ENCODE measurements at regions not wholly inside any gene's neighbourhood (a gene's known extent, or its start where the extent isn't known, plus 50 kb on each side); places are given as distances from the start of the nearest gene placed in this dataset.

DNA sequence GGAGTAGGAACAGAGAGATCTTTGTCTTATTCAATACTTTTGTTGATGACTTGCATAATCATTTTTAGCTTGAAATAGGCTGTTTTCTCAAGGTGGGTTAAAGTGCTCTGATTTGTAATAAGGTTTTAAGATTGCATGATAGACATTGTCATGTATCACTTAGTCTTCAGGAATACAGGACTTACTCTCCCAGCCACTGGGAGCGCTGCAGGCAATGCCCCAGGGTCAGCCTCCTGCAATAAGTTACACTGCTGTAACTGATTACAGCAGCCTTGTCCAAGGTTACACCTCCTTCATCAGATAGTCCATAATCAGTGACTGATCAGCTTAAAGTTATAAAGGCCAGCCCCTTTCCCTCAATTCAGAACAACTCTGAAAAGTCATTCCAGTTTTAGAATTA is 218.6 kb downstream of the ESM1 start:
- no peak for FAIRE-seq

DNA sequence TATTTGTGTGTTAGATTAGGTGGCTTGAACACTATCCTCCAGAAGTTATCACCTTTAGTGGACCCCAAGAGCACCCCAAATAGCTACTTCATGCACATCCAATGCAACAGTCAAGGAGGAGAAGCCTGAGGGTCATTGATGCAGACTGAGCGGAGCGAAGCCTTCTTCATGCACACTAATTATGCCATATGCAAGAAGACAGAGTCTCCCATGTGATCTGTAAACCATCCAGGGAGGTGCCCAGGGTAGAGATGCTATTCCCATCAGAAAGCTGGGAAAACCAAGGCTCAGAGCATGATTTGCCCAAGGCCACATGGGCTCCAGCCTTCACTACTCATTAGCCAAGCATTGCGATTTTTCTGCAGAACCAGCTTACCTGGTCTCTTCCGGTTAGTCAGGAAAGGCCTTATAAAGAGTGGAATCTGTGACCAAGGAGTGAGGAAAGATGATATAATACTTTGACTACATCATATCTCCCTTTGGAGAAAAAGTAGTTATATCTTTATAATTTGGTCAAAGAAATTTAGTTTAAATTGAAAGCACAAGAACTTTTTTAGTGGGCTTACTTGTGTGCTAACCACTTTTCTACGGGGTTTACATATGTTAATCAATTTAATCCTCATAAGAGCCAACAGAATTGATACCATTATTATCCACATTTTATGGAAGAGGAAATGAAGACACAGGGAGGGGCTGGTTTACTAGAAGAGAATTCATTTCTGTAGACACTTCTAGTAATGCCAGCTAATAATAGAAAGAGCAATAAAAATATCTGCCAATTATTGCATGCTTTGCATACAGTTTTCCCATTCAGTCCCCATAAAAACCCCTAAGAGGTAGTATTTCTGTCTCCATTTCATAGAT is 220.0 kb downstream of the ESM1 start:
- FAIRE-seq = no peak

DNA sequence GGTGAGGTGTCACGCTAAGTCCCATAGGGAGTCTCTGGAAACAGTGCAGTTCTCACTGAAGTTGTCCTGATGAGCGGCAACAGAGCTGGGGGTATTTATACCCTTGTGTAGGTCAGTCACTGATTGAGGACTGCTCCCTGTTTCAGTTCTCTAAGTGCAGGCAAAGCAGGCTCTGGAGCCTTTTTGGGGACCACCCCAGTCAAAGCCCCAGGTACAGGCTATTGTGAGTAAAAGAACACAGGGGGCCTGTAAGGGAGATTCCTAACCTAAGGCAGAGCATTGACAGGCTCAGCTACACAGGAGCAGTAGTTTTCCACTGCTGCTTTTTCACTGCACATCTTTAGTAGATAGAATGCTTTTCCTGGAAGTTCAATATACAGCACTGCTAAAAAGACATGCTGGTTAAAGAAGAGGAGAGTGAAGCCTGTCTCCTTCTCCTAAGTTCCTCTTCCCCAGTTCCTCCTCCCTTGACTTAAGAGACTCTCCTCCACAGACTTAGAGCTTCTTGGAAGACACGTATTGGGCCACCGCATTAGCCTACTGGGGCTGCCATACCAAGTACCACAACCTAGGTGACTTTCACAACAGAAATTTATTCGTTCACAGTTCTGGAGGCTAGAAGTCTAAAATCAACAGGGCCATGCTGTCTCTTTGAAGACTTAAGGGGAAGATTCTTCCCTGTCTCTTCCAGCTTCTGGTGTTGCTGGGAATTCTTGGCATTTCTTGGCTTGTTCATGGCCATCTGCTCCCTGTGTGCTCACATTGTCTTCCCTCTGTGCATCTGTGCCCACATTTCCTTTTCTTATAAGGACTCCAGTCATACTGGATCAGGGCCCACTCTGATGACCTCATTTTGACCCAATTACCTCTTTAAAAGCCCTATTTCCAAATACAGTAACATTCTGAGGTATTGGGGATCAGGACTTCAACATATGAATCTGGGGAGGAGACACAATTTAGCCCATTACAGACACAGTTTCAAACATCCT is 221.0 kb downstream of the ESM1 start:
- FAIRE-seq = no peak

DNA sequence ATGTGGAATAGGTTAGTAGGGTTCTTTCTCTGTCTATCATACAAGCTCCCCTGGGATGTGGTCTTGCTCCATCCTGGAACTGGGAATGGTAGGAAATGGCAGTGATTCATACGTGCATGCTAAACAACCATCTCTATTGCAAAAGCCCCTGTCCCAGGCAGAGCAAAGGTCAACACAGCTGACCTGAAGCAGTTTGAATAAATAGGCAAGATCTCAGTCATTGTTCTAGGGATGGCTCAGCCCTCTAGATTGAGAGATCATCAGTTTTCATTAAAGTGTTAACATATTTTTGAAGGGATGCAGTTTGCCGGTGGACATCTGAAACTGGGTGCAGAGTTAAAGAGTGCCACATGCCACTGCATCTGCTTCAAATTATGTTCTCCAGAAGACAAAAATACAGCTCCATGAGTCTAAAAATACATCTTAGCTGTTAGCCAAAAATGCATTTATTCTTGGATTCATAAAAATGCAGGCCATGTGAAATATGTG is 224.1 kb downstream of the ESM1 start:
- no peak for FAIRE-seq

DNA sequence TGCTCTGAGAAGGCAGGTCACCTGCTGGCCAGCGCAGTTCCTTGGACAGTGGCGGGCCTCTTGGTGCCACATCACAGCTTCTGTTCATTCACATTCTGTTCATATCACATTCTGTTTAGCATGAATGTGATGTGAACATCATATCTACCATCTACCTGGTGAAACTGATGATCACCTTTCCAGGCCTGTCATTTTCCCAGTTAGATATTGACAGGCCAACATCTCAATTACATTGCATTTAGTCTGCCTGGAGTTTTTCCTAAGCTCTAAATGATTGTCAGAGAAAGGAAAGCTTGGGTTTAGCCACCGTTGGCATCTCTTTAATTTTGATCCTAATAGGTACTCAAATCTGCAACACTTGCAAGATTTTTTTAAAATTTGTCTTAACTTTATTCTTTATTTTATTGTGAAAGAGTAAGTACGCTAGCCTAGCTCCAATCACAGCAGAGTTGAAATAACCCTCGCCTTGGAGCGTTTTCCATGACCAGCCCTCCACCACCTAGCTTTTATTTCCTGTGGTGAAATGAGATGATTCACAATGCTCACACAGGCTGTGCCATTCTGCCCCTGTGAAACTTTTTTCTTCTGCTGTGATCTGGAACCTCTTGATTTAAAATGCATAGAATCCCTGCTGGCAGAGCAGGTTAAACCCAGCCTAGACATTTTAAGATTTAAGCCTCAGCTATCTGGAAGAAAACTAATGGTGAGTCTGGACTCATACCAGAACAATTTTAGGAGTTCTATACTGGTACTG is 225.0 kb downstream of the ESM1 start:
- FAIRE-seq = no peak

DNA sequence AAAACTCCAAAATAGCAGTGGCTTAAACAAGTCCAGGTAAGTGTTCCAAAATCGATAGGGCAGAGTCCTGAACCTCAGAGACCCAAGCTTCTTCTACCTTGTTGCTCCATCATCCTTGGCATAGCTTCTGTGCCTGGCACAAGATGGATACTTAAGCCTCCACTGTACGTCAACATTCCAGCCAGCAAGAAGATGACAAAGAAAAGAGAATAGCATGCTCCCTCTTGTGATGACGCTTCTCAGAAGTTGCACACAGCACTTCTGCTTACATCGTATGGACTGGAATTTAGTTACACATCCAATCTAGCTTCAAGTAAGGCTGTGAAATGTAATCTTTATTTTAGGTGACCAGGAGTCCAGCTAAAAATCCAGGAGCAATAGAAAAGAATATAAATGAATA is 227.4 kb downstream of the ESM1 start:
- no peak for FAIRE-seq

DNA sequence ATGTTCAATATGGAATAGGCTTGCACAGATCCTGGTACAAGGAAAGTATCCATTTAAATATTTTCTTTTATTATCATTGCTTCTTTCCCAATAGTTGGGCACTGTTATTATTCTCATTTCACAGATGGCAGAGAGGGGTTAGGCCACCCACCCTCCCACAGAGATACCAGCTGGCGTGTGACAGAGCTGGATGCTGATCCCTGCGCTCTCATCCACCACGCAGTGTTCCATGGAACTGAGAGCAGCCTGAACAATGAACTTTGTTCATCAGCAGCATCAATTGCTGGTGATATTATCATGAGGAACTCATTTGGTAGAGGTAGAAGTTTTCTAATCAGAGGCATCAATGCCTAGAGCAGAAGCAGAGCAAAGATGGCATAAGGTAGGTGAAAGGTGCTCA is 227.9 kb downstream of the ESM1 start:
- no peak for FAIRE-seq

DNA sequence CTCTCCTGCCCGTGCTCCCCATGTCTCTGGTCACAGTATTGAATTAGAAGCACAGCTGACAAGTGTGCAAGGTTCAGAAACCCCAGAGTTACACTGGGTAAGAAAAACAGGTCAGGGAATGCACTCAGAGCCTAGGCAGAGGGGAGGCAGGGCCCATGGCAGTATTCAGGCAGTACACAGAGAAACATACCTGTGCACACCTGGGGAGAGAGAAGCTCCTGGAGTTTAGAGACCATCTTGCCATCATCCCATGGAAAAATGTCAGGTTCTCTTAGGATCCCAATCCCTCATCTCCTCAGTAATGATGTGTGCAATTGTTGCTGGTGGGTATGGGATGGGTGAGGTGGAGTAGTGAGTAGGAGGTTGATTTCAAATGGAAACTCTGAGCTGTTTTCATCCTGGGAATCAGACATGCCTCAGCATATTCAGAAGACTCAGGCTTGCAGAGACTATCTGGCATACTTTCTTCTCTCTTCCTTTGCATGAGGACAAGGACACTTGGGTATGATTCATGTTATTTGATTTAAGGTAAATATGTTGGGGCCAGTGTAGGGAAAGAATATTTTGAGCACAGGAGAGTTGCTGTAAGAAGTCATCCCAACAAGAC is 228.5 kb downstream of the ESM1 start:
- FAIRE-seq = no peak

DNA sequence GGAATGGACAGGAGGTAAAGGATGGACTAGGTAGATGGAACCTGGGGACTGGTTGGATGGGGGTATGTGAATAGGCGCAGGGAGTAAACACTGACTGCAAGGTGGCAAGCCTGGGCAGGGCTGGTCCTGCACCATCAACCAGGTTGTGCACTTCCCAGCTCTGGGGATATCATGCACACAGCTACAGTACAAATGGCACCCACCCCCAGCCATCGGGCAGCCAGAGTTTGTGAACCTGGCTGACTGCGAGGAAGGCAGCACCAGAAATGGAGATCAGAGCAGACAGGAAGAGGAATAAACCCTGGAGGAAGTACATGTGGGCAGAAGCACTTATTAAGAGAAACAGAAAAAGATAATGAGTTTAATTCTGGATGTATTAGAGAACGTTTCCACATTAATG is 229.1 kb downstream of the ESM1 start:
- no peak for FAIRE-seq

DNA sequence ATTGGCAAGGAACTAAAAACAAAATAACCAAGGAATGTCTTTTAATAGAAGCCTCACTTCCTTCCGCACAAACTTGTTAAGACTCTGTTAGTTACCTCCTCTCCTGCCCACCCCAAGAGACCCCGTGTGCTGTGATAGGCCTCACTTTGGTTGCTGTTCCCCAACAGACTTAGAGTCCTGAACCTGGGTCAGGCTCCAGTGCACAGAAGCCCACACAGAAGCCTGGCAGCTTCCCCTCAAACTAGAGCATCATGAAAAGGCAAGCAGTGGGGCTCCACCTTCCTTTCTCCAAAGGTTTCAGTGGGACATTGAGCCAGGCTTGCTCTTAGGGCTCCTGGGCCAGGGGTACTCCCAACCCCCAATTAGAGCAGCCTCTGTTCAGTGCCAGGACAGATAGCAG is 230.5 kb downstream of the ESM1 start:
- FAIRE-seq = no peak

DNA sequence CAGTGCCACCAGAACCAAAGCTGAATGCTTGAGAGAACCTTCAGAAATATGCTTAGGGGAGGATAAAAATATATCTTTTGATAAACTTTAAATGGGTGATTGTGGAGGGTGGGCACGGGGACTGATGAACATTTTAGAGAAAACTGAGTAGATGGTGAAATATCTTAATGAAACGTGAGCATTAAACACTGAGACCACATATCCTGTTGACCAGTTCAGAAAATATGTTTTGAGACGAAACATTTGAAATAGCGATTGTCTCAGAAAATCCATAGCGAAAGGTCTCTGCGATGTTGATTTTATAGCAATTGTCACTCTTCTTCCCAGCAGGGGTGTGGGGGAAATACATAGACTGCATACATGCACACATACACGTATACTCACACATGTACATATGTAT is 231.0 kb downstream of the ESM1 start:
- FAIRE-seq = no peak

DNA sequence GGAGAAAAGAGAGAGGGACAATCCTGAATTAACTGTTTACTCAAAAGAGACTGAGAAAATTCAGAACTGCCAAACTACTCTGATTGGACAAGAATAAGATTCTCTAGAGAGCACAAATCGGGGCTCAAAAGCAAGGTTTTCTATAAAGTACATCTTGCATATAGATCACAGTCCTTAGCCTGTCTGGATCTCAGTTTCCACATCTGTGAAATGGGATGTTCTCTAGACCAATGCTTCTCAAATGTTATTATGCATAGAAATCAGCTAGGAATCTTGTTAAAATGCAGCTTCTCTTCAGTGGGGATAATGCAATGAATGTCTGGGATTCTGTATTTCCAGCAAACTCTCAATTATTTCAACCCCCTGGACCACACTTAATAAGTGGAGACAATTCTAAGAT is 231.6 kb downstream of the ESM1 start:
- no peak for FAIRE-seq

DNA sequence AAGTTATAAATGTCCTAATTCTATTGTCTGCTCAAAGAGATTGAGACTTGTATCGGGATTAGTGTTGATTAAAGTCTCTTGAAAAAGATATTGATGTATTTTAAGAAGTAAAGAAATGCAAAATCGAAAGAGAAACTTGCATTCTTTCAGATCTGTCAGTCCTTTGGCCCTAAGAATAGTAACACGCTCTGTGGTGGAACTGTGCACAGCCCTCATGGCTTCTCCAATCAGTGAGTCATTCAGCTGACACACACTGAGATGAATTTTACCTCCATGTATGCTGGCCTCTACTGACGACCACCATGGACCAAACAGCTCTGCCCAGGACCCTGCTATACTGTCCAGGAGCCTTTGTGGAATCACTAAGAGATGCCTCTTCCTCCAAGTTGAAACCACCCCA is 232.4 kb downstream of the ESM1 start:
- no peak for FAIRE-seq

DNA sequence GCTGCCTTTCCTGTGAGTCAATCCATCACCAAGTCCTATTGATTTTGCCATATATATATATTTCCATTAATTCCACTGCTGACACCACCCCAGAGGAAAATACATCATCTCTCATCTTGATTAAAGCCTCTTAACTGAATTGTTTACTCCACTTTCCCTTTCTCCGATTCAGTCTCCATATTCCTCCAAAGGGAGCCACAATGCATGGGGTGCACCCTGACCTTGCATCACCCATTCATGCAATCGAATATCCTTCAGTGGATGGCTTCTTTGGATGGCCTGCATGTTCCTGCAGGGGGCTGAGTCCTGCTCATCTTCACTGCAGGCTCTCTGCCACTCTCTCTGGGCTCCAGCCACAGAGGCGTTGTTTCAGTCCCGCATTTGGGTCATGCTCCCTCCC is 231.0 kb downstream of the SNX18 start:
- no peak for FAIRE-seq

DNA sequence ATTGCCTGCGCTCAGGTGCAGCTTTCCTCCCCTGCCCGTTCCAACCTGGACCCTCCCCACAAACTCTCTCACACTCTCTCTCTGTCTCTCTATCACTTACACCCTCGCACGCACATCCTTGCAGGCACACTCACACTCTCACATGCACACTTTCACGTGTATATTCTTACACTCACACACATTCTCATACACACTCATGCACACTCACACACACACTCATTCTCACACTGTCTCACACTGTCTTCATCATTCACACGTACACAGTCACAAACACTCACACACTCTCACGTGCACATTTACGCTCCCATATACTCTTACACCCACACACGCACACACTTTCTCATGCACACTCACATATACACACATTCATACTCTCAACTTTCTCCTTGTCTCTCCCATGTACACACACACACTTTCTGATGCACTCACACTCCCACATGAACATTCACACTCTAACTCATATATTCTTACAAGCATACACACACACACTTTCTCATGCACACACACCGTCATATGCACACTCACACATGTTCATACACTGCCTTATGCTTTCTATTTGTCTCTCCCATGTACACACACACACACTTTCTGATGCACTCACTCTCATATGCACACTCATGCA is 229.3 kb downstream of the SNX18 start:
- no peak for FAIRE-seq

DNA sequence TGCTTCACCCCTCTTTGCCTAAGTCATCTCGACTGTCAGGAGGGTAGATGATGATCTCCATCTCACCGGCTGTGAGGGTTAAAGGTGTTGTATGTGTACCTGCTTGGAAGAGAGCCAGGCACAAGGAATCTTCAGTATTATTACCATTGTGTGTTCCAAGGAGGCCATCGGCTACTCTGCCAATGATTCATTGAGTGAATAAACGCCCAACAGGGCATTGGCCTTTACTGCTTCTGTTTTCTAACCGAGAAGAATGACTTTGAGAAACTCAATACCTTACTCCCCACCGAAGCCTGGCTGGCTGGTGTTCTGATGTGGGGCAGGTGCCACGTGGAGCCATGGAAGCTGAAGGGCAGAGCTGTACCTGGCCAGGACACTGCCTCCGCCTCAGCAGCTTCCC is 228.8 kb downstream of the SNX18 start:
- FAIRE-seq = no peak

DNA sequence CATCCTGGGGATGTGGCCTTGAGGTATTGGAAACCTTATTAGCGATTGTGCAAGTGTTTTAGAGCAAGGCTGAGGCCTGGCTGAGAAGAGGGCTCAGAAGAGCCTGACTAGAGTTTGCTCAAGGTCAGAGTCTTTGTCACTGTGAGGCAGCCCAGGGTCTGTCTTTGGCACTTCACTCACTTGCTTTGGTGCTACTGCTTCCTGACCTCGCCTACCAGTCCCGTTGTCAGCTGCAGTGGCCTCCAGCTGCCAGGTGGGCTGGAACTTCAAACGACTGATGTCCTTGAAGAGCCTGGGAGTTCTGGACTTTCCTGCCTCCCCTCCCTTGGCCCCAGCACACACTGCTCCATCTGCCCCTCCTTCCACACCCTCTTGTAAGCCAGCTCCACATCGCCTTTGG is 228.0 kb downstream of the SNX18 start:
- FAIRE-seq = no peak

DNA sequence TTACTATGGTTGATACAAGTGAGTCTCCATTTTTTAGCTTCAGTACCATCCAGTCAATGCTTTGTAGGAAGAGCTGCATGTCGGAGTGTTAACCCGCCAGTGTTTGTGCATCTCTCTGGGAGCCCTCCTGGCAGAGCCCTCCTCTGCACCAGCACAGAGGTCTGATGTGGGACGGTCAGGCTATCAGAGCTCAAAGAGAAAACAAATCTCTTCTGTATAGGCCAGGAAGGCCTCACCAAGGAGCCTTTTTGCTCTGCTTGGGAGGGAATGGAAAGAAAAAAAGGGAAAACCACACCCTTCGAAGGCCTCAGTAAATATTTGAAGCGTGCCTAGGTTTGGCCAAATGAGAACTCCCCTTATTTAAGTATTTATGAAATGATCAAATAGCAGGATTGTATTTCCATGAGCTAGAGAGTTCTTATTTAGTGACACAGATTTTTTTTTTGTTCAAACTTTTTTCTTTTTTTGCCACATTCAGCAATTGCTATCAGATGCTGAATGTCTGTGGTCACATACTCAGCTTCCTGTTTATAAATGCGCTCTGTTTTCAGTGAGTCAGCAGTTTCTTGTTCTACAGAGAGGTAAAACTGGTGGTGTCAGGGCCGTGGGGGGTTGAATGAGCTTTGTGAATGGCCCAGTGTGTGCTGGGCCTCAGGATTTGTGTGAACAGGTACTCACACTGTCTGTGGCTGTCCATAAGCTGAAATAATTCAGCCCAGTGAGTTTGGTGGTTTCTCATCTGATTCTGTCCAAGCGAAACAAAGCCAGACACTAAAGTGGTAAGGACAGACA is 226.6 kb downstream of the SNX18 start:
- no peak for FAIRE-seq

DNA sequence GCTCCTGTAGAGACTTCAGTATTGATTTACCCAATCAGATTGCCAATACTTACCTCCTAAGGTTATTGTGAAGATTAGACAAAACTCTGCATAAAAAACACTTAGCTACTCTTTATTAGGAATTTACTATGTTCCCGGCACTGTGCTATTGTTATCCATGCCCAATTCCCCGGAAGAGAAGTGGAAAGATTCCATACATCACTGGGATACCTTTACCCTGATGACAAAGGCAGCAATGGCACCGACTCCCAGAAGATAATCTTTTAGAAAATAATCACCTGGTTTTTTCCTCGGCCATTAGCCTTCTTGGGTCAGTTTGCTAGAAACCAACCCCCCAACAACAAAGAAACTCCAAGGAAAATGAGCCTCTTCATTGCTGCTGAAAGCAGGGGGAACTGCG is 226.0 kb downstream of the SNX18 start:
- FAIRE-seq = no peak

DNA sequence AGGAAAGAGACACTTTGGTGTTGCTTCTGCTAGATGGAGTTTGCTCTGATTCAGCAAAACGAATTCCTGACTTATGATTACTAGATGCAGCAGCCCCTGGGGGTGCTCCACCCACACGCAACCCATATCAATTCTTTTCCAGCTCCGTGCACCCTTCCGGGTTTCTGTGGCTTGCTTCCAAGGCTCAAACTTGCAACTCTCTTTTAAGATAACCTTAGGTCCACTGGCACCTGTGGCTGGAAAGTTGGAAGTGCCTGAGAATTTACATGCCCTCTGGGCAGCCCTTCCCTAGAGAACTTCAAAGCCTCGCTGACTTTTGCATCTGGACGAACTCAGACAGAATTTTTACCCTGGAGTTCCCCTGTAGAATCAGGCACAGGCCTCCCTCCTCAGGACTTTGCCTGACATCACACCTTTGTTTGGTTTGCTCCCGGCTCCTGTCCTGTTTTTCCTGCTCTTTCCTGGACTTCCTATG is 224.9 kb downstream of the SNX18 start:
- FAIRE-seq = no peak

DNA sequence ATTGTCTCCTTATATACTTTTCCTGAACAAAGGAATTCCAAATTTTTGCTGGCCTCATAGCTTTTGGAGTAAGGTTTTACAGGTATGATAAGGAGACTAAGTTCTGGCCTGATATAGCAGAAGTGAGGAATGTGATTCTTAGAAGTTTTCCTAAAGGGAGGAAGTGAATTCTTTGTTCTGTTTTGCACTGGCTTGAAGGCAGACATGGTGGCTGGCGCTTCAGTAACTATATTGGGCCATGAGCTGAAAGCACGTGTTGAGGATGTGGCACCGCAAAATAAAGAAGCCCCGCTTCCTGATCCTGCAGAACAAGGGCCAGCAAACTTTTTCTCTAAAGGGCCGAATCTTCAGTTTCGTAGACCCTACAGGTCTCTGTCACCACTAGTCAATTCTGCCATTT is 224.2 kb downstream of the SNX18 start:
- no peak for FAIRE-seq

All from islet of Langerhans (tissue), 1 donor.